22Rv1 (cell line): ENCODE measurements at regions not wholly inside any gene's neighbourhood (a gene's known extent, or its start where the extent isn't known, plus 50 kb on each side); places are given as distances from the start of the nearest gene placed in this dataset.

ENCODE experiments used
- ZFX ChIP-seq: fragments of 450-650 bp; IDR thresholded peaks from 2 replicates; pipeline ENCODE4 v1.6.1; 2017; ENCODE audit warnings: antibody characterized with exemption, borderline replicate concordance
- TF ChIP-seq, protein P1 (sequence below): fragments of 450-650 bp; IDR thresholded peaks from 2 replicates; pipeline ENCODE4 v1.5.1; 2017; ENCODE audit warnings: mild to moderate bottlenecking

GRCh38 chr2:136482966-136483365 is 282.4 kb upstream of the THSD7B start:
- TF ChIP-seq, protein P1, sequence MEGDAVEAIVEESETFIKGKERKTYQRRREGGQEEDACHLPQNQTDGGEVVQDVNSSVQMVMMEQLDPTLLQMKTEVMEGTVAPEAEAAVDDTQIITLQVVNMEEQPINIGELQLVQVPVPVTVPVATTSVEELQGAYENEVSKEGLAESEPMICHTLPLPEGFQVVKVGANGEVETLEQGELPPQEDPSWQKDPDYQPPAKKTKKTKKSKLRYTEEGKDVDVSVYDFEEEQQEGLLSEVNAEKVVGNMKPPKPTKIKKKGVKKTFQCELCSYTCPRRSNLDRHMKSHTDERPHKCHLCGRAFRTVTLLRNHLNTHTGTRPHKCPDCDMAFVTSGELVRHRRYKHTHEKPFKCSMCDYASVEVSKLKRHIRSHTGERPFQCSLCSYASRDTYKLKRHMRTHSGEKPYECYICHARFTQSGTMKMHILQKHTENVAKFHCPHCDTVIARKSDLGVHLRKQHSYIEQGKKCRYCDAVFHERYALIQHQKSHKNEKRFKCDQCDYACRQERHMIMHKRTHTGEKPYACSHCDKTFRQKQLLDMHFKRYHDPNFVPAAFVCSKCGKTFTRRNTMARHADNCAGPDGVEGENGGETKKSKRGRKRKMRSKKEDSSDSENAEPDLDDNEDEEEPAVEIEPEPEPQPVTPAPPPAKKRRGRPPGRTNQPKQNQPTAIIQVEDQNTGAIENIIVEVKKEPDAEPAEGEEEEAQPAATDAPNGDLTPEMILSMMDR: no peak
- no peak for TF ChIP-seq ZFX
